Chondrocyte (in vitro differentiated cells): ENCODE measurements at regions not wholly inside any gene's neighbourhood (a gene's known extent, or its start where the extent isn't known, plus 50 kb on each side); places are given as distances from the start of the nearest gene placed in this dataset.
A peak's percentile ranks its signal among the peaks of the same experiment; 100 is the strongest.

Experiments used
- DNase-seq: peaks from one replicate; pipeline ENCODE4 v3.0.0; 2021; ENCODE audit warnings: mixed read lengths, low spot score
- H3K27ac Mint-ChIP-seq: one replicate; pipeline ENCODE4 v1.8.0; 2021; ENCODE audit warnings: mild to moderate bottlenecking, moderate library complexity, mixed read lengths; ENCODE audit not compliant: unreplicated experiment
- H3K27me3 Mint-ChIP-seq: 2 replicates; pipeline ENCODE4 v1.8.0; 2021; ENCODE audit warnings: low read depth, mixed read lengths
- H3K36me3 Mint-ChIP-seq: 2 replicates; pipeline ENCODE4 v1.8.0; 2021; ENCODE audit warnings: low read depth, mixed read lengths
- H3K4me1 Mint-ChIP-seq: 2 replicates; pipeline ENCODE4 v1.8.0; 2021; ENCODE audit warnings: low read depth, mild to moderate bottlenecking, mixed read lengths
- H3K4me3 Mint-ChIP-seq: one replicate; pipeline ENCODE4 v1.8.0; 2021; ENCODE audit warnings: mild to moderate bottlenecking, moderate library complexity, mixed read lengths; ENCODE audit not compliant: unreplicated experiment
- H3K9me3 Mint-ChIP-seq: 2 replicates; pipeline ENCODE4 v1.8.0; 2021; ENCODE audit warnings: low read depth, mixed read lengths
- TF ChIP-seq, protein P1 (sequence below): fragments of 200-600 bp; sonication (generic); IDR thresholded peaks from 2 replicates; pipeline ENCODE4 v1.5.0; 2021; ENCODE audit warnings: antibody characterized with exemption, mild to moderate bottlenecking, moderate library complexity

DNA sequence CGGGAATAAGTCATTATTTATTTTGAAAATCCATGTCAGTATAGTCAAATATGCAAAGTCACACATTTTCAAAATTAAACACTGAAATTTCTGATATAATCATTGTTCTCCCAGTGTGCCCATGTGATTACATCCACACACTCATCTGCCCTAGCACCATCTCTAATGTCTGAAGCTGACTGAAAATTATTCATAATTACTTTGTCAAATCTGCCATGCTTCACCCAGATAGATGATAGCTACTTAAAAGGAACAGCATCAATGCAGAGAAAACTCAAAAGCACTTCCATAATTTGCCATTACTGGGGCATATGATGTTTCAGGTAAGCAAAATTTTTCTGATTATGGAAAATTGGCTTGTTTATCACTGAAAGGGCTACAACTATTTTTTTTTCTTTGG is 1433.3 kb upstream of the IGFBP7 start:
- TF ChIP-seq, protein P1, sequence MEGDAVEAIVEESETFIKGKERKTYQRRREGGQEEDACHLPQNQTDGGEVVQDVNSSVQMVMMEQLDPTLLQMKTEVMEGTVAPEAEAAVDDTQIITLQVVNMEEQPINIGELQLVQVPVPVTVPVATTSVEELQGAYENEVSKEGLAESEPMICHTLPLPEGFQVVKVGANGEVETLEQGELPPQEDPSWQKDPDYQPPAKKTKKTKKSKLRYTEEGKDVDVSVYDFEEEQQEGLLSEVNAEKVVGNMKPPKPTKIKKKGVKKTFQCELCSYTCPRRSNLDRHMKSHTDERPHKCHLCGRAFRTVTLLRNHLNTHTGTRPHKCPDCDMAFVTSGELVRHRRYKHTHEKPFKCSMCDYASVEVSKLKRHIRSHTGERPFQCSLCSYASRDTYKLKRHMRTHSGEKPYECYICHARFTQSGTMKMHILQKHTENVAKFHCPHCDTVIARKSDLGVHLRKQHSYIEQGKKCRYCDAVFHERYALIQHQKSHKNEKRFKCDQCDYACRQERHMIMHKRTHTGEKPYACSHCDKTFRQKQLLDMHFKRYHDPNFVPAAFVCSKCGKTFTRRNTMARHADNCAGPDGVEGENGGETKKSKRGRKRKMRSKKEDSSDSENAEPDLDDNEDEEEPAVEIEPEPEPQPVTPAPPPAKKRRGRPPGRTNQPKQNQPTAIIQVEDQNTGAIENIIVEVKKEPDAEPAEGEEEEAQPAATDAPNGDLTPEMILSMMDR: no peak
- H3K27me3 Mint-ChIP-seq: peaks cover 2% of the 10 kb centered on the region
- H3K27ac Mint-ChIP-seq: no peak overlapping the region
- DNase-seq: no peak
- H3K4me3 Mint-ChIP-seq: no peak overlapping the region
- H3K9me3 Mint-ChIP-seq: no peaks in the 10 kb centered on the region
- no peaks in the 10 kb centered on the region for H3K4me1 Mint-ChIP-seq
- H3K36me3 Mint-ChIP-seq: no peaks in the 10 kb centered on the region

DNA sequence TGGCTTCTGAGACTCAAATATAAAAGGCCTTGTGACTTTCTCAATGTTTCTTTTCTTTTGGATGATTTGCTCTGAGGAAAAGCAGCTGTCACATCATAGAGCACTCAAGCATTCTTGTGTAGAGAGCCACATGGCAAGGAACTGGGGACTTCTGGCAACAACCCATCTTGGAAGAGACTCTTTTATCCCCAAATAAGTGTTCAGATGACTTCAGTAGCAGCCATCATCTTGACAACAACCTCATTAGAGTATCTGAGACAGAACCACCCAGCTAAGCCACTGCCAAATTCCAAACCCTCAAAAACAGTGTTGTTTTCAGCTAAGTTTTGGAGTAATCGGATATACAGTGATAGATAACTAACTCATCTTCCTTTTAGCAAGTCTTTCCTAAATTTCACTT is 1431.7 kb upstream of the IGFBP7 start:
- H3K27ac Mint-ChIP-seq: no peak overlapping the region
- H3K36me3 Mint-ChIP-seq: no peaks in the 10 kb centered on the region
- H3K9me3 Mint-ChIP-seq: no peaks in the 10 kb centered on the region
- no peak for DNase-seq
- no peak overlapping the region for H3K4me3 Mint-ChIP-seq
- peaks cover 2% of the 10 kb centered on the region for H3K27me3 Mint-ChIP-seq
- H3K4me1 Mint-ChIP-seq: no peaks in the 10 kb centered on the region
- TF ChIP-seq, protein P1: no peak

DNA sequence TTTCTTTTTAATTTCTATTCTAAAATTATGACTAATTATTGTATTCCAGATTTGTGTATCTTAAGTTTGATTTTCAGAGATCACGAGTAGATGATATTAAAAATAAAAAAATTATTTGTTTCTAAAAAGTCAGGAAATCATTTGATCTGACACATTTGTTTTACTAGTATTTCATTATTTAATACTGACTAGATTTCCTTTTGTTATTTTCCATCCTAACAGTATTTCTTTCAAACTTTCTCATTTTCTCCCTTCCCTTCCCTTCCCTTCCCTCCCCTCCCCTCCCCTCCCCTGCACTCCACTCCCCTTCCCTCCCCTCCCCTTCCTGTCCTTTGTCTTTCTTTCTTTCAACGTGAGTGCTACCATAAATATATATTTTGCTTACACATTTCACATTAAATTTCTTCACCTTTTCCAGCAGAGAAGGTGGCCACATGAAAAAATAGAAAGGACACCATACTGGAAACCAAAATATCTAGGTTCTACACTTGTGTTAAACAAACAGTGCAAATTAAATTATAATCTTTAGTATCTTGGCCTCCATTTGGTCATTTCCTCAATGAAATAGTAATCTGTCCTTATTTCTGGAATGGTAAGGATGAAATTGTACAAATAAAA is 1412.7 kb upstream of the IGFBP7 start:
- no peak overlapping the region for H3K27ac Mint-ChIP-seq
- H3K4me1 Mint-ChIP-seq: no peaks in the 10 kb centered on the region
- DNase-seq: no peak
- no peak overlapping the region for H3K4me3 Mint-ChIP-seq
- H3K9me3 Mint-ChIP-seq: no peaks in the 10 kb centered on the region
- H3K36me3 Mint-ChIP-seq: no peaks in the 10 kb centered on the region
- TF ChIP-seq, protein P1: no peak
- peaks cover 7% of the 10 kb centered on the region for H3K27me3 Mint-ChIP-seq

DNA sequence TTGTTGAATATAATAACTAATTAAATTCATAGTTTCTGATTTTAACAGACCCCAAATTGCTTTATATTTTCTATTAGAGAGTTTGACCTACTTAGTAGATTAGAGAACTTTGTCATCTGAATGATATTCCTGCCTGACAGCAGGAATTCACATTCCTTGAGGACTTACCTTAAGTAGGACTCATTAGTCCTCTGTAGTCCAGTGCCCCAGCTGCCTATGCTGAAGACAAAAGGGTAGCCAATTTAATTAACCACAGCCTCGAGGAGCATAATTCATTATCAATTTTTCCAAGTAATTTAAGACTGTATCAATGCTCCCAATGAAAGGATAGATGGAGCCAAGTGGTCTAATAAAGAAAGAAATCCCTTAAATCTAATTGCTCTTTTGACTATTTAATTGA is 1405.0 kb upstream of the IGFBP7 start:
- Mint-ChIP-seq H3K27me3 (peaks cover 9% of the 10 kb centered on the region), H3K9me3 (no peaks in the 10 kb centered on the region), H3K36me3 (no peaks in the 10 kb centered on the region), H3K27ac (no peak overlapping the region), H3K4me1 (peaks cover 4% of the 10 kb centered on the region), H3K4me3 (no peak overlapping the region)
- no peak for DNase-seq
- TF ChIP-seq, protein P1: no peak

DNA sequence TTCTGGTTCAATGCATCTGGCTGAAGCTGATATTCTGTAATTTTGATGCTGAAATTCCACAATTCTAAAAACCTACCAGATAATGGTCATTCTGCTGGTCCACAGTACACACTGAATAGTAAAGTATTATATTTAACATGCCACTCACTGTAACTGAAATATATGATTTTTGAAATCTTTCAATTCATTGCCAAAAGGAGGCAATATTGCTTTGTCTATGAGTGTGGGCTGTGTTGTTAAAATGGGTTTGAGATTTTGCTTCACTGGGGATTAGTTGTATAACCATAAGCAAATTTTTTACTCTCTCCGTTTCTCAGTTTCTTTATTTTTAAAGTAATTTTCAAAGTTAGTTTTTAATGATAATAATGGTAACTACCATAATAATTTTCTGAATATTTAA is 1404.1 kb upstream of the IGFBP7 start:
- H3K9me3 Mint-ChIP-seq: no peaks in the 10 kb centered on the region
- H3K27me3 Mint-ChIP-seq: peaks cover 3% of the 10 kb centered on the region
- TF ChIP-seq, protein P1: peak; percentile 39
- peaks cover 4% of the 10 kb centered on the region for H3K4me1 Mint-ChIP-seq
- H3K36me3 Mint-ChIP-seq: no peaks in the 10 kb centered on the region
- no peak overlapping the region for H3K27ac Mint-ChIP-seq
- no peak for DNase-seq
- H3K4me3 Mint-ChIP-seq: no peak overlapping the region
